HG03342 (cell line): ENCODE measurements at regions not wholly inside any gene's neighbourhood (a gene's known extent, or its start where the extent isn't known, plus 50 kb on each side); places are given as distances from the start of the nearest gene placed in this dataset.

ENCODE experiments used
- ATAC-seq: cut with Tn5 transposase; IDR thresholded peaks from one replicate; pipeline ENCODE4 v1.9.1; 2021; ENCODE audit warnings: mild to moderate bottlenecking, moderate library complexity; ENCODE audit not compliant: unreplicated experiment

- ATAC-seq = no peak
These were observed 50.7 kb upstream of the FOXB1 start for GRCh38 chr15:59953392-59953883.

- no peak for ATAC-seq
These were observed 51.2 kb upstream of the FOXB1 start for GRCh38 chr15:59952960-59953359.

- no peak for ATAC-seq
These were observed 53.3 kb upstream of the FOXB1 start for GRCh38 chr15:59950603-59951388.

GRCh38 chr15:59948924-59949613 lies 55.0 kb upstream of the FOXB1 start:
- no peak for ATAC-seq

- no peak for ATAC-seq
These were observed 58.0 kb upstream of the FOXB1 start for GRCh38 chr15:59946084-59946483.

- ATAC-seq = no peak
These were observed 59.1 kb upstream of the FOXB1 start for GRCh38 chr15:59945036-59945435.

GRCh38 chr15:59941612-59942011 lies 62.5 kb upstream of the FOXB1 start:
- ATAC-seq = no peak

GRCh38 chr15:59940928-59941327 lies 63.2 kb upstream of the FOXB1 start:
- no peak for ATAC-seq

- ATAC-seq = no peak
These were observed 63.7 kb upstream of the FOXB1 start for GRCh38 chr15:59940456-59940855.

- no peak for ATAC-seq
These were observed 67.4 kb upstream of the FOXB1 start for GRCh38 chr15:59936741-59937140.

GRCh38 chr15:59933607-59934006 lies 70.5 kb upstream of the FOXB1 start:
- no peak for ATAC-seq

GRCh38 chr15:59931646-59932261 lies 72.4 kb upstream of the FOXB1 start:
- no peak for ATAC-seq

GRCh38 chr15:59924812-59925522 lies 79.1 kb upstream of the FOXB1 start:
- no peak for ATAC-seq

GRCh38 chr15:59924096-59924495 lies 80.0 kb upstream of the FOXB1 start:
- no peak for ATAC-seq

- ATAC-seq = no peak
These were observed 80.6 kb upstream of the FOXB1 start for GRCh38 chr15:59923508-59923907.

GRCh38 chr15:59918994-59919951 lies 84.8 kb upstream of the FOXB1 start:
- ATAC-seq = peak; percentile 79

- peak; percentile 83 for ATAC-seq
These were observed 86.5 kb upstream of the FOXB1 start for GRCh38 chr15:59917504-59918157.

- ATAC-seq = no peak
These were observed 98.1 kb upstream of the FOXB1 start for GRCh38 chr15:59906046-59906445.

- ATAC-seq = no peak
These were observed 98.9 kb upstream of the FOXB1 start for GRCh38 chr15:59905176-59905575.
